Esophagus mucosa (tissue), 1 donor: ENCODE measurements at regions not wholly inside any gene's neighbourhood (a gene's known extent, or its start where the extent isn't known, plus 50 kb on each side); places are given as distances from the start of the nearest gene placed in this dataset.

ENCODE experiments used
- ATAC-seq: fragments of 200-7000 bp; cut with Tn5 transposase; one replicate; pipeline ENCODE4 v1.9.1; 2020
- donor health status: DM: yes; HTN: yes; CAD: no.

- no peak for ATAC-seq
Observed at GRCh38 chr1:29884740-29885139, 648.4 kb downstream of the PTPRU start.

- no peak for ATAC-seq
Observed at GRCh38 chr1:29883986-29884385, 647.7 kb downstream of the PTPRU start.

GRCh38 chr1:29883411-29883832, 647.1 kb downstream of the PTPRU start:
- no peak for ATAC-seq

- ATAC-seq = no peak
Observed at GRCh38 chr1:29880556-29880955, 644.2 kb downstream of the PTPRU start.

- ATAC-seq = no peak
Observed at GRCh38 chr1:29879217-29879616, 642.9 kb downstream of the PTPRU start.

- ATAC-seq = no peak
Observed at GRCh38 chr1:29878501-29878900, 642.2 kb downstream of the PTPRU start.

GRCh38 chr1:29876902-29877301, 640.6 kb downstream of the PTPRU start:
- no peak for ATAC-seq

- no peak for ATAC-seq
Observed at GRCh38 chr1:29876441-29876840, 640.1 kb downstream of the PTPRU start.

GRCh38 chr1:29875557-29876028, 639.3 kb downstream of the PTPRU start:
- ATAC-seq = no peak

GRCh38 chr1:29870621-29871020, 634.3 kb downstream of the PTPRU start:
- ATAC-seq = no peak

GRCh38 chr1:29869802-29870201, 633.5 kb downstream of the PTPRU start:
- no peak for ATAC-seq

GRCh38 chr1:29868944-29869343, 632.6 kb downstream of the PTPRU start:
- ATAC-seq = no peak

GRCh38 chr1:29868096-29868495, 631.8 kb downstream of the PTPRU start:
- ATAC-seq = no peak

- no peak for ATAC-seq
Observed at GRCh38 chr1:29865051-29865450, 628.7 kb downstream of the PTPRU start.

- ATAC-seq = no peak
Observed at GRCh38 chr1:29864431-29865022, 628.2 kb downstream of the PTPRU start.

GRCh38 chr1:29861922-29862321, 625.6 kb downstream of the PTPRU start:
- ATAC-seq = no peak

- no peak for ATAC-seq
Observed at GRCh38 chr1:29861446-29861845, 625.1 kb downstream of the PTPRU start.

- no peak for ATAC-seq
Observed at GRCh38 chr1:29860681-29861080, 624.4 kb downstream of the PTPRU start.

- ATAC-seq = no peak
Observed at GRCh38 chr1:29860056-29860455, 623.7 kb downstream of the PTPRU start.

GRCh38 chr1:29859126-29859525, 622.8 kb downstream of the PTPRU start:
- no peak for ATAC-seq

- ATAC-seq = no peak
Observed at GRCh38 chr1:29858646-29859045, 622.3 kb downstream of the PTPRU start.

- no peak for ATAC-seq
Observed at GRCh38 chr1:29856340-29857114, 620.2 kb downstream of the PTPRU start.

GRCh38 chr1:29855561-29856160, 619.3 kb downstream of the PTPRU start:
- no peak for ATAC-seq

- no peak for ATAC-seq
Observed at GRCh38 chr1:29854700-29855276, 618.5 kb downstream of the PTPRU start.
